PFSK-1 (cell line): ENCODE measurements at regions not wholly inside any gene's neighbourhood (a gene's known extent, or its start where the extent isn't known, plus 50 kb on each side); places are given as distances from the start of the nearest gene placed in this dataset.

ENCODE experiments used
- FOXP2 ChIP-seq: optimal IDR thresholded peaks from 2 replicates; pipeline ENCODE3; 2011; ENCODE audit warnings: borderline replicate concordance, control low read depth, inconsistent platforms; ENCODE audit not compliant: insufficient read depth; ENCODE audit errors: extremely low read length, extremely low read depth
- POLR2AphosphoS5 ChIP-seq: IDR thresholded peaks from 2 replicates; pipeline ENCODE4 v1.6.1; 2012; ENCODE audit warnings: low read depth, mild to moderate bottlenecking, control low read depth, low read length, moderate library complexity
- REST ChIP-seq, 2 experiments: IDR thresholded peaks; 2 replicates each; pipeline versions ENCODE4 v1.6.1 to v1.8.0; 2011 to 2012; ENCODE audit warnings: low read depth in 2 of 2, low read length in 2 of 2, control low read depth in 1 of 2, inconsistent platforms in 1 of 2, mild to moderate bottlenecking in 1 of 2, moderate library complexity in 1 of 2; ENCODE audit not compliant: insufficient read depth in 1 of 2
- SIN3A ChIP-seq: IDR thresholded peaks from 2 replicates; pipeline ENCODE4 v1.6.1; 2012; ENCODE audit warnings: mild to moderate bottlenecking, low read length, moderate library complexity, borderline replicate concordance; ENCODE audit not compliant: insufficient read depth
- TAF1 ChIP-seq: IDR thresholded peaks from 2 replicates; pipeline ENCODE4 v1.6.1; 2012; ENCODE audit warnings: low read length, control low read depth, borderline replicate concordance; ENCODE audit not compliant: insufficient read depth

- no peak for TF ChIP-seq TAF1
- no peak for TF ChIP-seq FOXP2
- no peak for TF ChIP-seq POLR2AphosphoS5
- no peak for TF ChIP-seq SIN3A
- TF ChIP-seq REST (IDR thresholded peaks at IDR 0.05; ENCODE audit: insufficient read depth in 1 of 2, low read depth in 2 of 2, low read length in 2 of 2), result no peak
Observed at GRCh38 chr13:53165261-53165660, 136.6 kb downstream of the OLFM4 start.

- no peak for TF ChIP-seq POLR2AphosphoS5
- TF ChIP-seq SIN3A, result no peak
- TF ChIP-seq FOXP2, result no peak
- TF ChIP-seq TAF1, result no peak
Observed at GRCh38 chr13:53167561-53167960, 138.9 kb downstream of the OLFM4 start.

GRCh38 chr13:53170910-53171309 is 142.3 kb downstream of the OLFM4 start:
- no peak for TF ChIP-seq REST (IDR thresholded peaks at IDR 0.05; ENCODE audit: insufficient read depth in 1 of 2, low read depth in 2 of 2, low read length in 2 of 2)
- no peak for TF ChIP-seq TAF1
- no peak for TF ChIP-seq SIN3A
- TF ChIP-seq POLR2AphosphoS5, result no peak
- TF ChIP-seq FOXP2, result no peak

GRCh38 chr13:53174545-53174944 is 145.9 kb downstream of the OLFM4 start:
- TF ChIP-seq POLR2AphosphoS5 (no peak), TAF1 (no peak), REST (IDR thresholded peaks at IDR 0.05; ENCODE audit: insufficient read depth in 1 of 2, low read depth in 2 of 2, low read length in 2 of 2) (no peak), FOXP2 (no peak), SIN3A (no peak)

- TF ChIP-seq SIN3A (no peak), POLR2AphosphoS5 (no peak), TAF1 (no peak), REST (IDR thresholded peaks at IDR 0.05; ENCODE audit: insufficient read depth in 1 of 2, low read depth in 2 of 2, low read length in 2 of 2) (no peak), FOXP2 (no peak)
Observed at GRCh38 chr13:53180684-53181083, 152.1 kb downstream of the OLFM4 start.
